Aorta (tissue), 5 donors: ENCODE measurements at regions not wholly inside any gene's neighbourhood (a gene's known extent, or its start where the extent isn't known, plus 50 kb on each side); places are given as distances from the start of the nearest gene placed in this dataset.
"Not testable (repeated sequence)": the region's sequence is repeated elsewhere in the genome, so short reads cannot be mapped to it uniquely, and the experiment has no call there.

ENCODE experiments used
- ATAC-seq: fragments of 200-7000 bp; cut with Tn5 transposase; one replicate; pipeline ENCODE4 v1.9.1; 2022; ENCODE audit warnings: moderate library complexity; ENCODE audit not compliant: low FRiP score
- DNase-seq, 2 donors: peaks; one replicate each; pipeline ENCODE4 v3.0.0-alpha.2; 2020
- H3K27ac ChIP-seq, 2 donors: one replicate each; pipeline ENCODE4 v1.5.1; 2013; ENCODE audit warnings: low read length in 2 of 2, mild to moderate bottlenecking in 2 of 2, moderate library complexity in 2 of 2, control low read depth in 1 of 2, inconsistent platforms in 1 of 2, low read depth in 1 of 2
- H3K27me3 ChIP-seq, 2 donors: one replicate each; pipeline ENCODE4 v1.6.1; 2013; ENCODE audit warnings: control low read depth in 1 of 2, low read length in 1 of 2, mild to moderate bottlenecking in 1 of 2, moderate library complexity in 1 of 2; ENCODE audit not compliant: insufficient read depth in 2 of 2, control insufficient read depth in 1 of 2
- H3K36me3 ChIP-seq, 2 donors: one replicate each; pipeline ENCODE4 v1.6.1; 2013; ENCODE audit warnings: control low read depth in 1 of 2, low read length in 1 of 2, mild to moderate bottlenecking in 1 of 2; ENCODE audit not compliant: insufficient read depth in 2 of 2, control insufficient read depth in 1 of 2
- H3K4me1 ChIP-seq, 2 donors: one replicate each; pipeline ENCODE4 v1.6.1; 2013; ENCODE audit warnings: low read length in 2 of 2, control low read depth in 1 of 2, mild to moderate bottlenecking in 1 of 2, moderate library complexity in 1 of 2; ENCODE audit not compliant: insufficient read depth in 2 of 2, control insufficient read depth in 1 of 2
- H3K4me3 ChIP-seq, 2 donors: one replicate each; pipeline ENCODE4 v1.5.1; 2013; ENCODE audit warnings: low read length in 2 of 2, control low read depth in 1 of 2, mild to moderate bottlenecking in 1 of 2
- H3K9me3 ChIP-seq: one replicate; pipeline ENCODE4 v1.6.1; 2013; ENCODE audit warnings: mild to moderate bottlenecking, low read length; ENCODE audit not compliant: control insufficient read depth
- WGBS, 2 donors: extraction: QIAGEN DNeasy Blood & Tissue Kit; methylation state at CpG; one replicate each; pipeline ENCODE4 v1.1.7; 2013; 5-methylcytosine and 5-hydroxymethylcytosine counted together
- intact Hi-C, 2 donors: fragments of 100-400 bp; cut with DNase I; formaldehyde crosslinking; loops; one replicate each; pipeline versions ENCODE4 v1.14.2 to v1.15.0; 2022
- donor health status: healthy with polysubstance abuse.
- donor health status: Bipolar disorder and iron deficiency.
- donor health status: DM: no; HTN: no; CAD: no.
- donor health status: DM: no; HTN: no; CAD: no.
- donor health status: DM: yes; HTN: yes; CAD: no.

DNA sequence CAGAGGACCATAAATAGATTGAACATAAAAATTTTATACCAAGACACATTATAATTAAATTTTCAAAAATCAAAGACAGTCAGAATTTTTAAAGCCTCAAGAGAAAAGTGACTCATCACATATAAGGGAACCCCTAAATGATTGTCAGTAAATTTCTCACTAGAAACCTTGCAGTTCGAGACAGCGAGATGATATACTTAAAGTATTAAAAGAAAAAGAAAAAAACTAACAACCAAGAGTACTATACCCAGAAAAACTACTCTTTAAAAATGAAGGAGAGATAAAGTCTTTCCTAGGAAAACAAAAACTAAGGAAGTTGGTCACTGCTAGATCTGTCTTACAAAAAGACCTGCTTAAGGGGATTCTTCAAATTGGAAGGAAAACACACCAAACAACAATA, 251.4 kb upstream of the MSX2 start:
- intact Hi-C loops, result no loop called here
- ATAC-seq, result no peak
- no peaks in the 10 kb centered on the region for H3K4me1 ChIP-seq
- no peaks in the 10 kb centered on the region for H3K36me3 ChIP-seq
- no peak for DNase-seq
- no peaks in the 10 kb centered on the region for H3K9me3 ChIP-seq
- 88 to 96% methylated on average over 2 of the region's 2 CpGs for WGBS, 2 donors
- H3K4me3 ChIP-seq, result no peak overlapping the region
- H3K27ac ChIP-seq, result no peak overlapping the region
- H3K27me3 ChIP-seq, result no peaks in the 10 kb centered on the region

DNA sequence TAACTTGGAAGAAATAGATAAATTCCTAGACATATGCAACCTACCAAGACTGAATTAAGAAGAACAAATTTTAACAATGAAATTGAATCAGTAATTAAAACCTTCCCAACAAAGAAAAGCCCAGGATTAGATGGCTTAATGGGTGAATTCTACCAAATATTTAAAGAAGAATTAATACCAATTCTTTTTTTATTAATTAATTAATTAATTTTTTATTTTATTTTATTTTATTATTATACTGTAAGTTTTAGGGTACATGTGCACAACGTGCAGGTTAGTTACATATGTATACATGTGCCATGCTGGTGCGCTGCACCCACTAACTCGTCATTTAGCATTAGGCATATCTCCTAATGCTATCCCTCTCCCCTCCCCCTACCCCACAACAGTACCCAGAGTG, 248.4 kb upstream of the MSX2 start:
- H3K9me3 ChIP-seq, H3K27ac ChIP-seq, H3K27me3 ChIP-seq, H3K4me1 ChIP-seq, DNase-seq, H3K4me3 ChIP-seq, H3K36me3 ChIP-seq, ATAC-seq, intact Hi-C loops: not testable (repeated sequence)
- 90 to 93% methylated on average over 3 of the region's 3 CpGs for WGBS, 2 donors

DNA sequence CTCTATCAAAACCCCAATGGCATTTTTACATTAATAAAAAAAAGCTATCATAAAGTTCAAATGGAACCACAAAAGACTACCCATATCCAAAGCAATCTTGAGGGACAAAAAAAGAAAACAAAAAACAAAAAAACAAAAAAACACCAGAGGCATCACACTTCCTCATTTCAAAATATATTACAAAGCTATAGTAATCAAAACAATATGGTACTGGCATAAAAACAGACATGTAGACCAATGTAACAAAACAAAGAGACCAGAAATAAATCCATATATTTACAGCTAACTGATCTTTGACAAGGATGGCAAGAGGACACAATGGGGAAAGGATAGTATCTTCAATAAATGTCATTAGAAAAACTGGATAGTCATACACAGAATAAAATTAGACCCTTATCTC, 245.1 kb upstream of the MSX2 start:
- peaks cover 4% of the 10 kb centered on the region for H3K9me3 ChIP-seq

GRCh38 chr5:174481737-174482136, 242.6 kb upstream of the MSX2 start:
- Histone ChIP-seq H3K27me3 (peaks cover 0 to 2% of the 10 kb centered on the region in 2 donors), H3K27ac (no peak overlapping the region), H3K9me3 (peaks cover 6% of the 10 kb centered on the region), H3K4me1 (no peaks in the 10 kb centered on the region), H3K4me3 (no peak overlapping the region), H3K36me3 (no peaks in the 10 kb centered on the region)
- intact Hi-C loops, result no loop called here
- DNase-seq (no peak), ATAC-seq (no peak)
- WGBS, 2 donors, result 96% methylated on average over 1 of the region's 1 CpG

More for the DNA sequence above, 245.1 kb upstream of the MSX2 start:
- Histone ChIP-seq H3K4me3 (no peak overlapping the region), H3K4me1 (no peaks in the 10 kb centered on the region), H3K36me3 (no peaks in the 10 kb centered on the region), H3K27ac (no peak overlapping the region), H3K27me3 (no peaks in the 10 kb centered on the region)
- intact Hi-C loops, result no loop called here
- DNase-seq (no peak), ATAC-seq (no peak)

- H3K4me3 ChIP-seq, result no peak overlapping the region
- peaks cover 0 to 2% of the 10 kb centered on the region in 2 donors for H3K27me3 ChIP-seq
- H3K4me1 ChIP-seq, result no peaks in the 10 kb centered on the region
- DNase-seq (no peak), ATAC-seq (no peak)
- H3K9me3 ChIP-seq, result peaks cover 6% of the 10 kb centered on the region
- no peak overlapping the region for H3K27ac ChIP-seq
- intact Hi-C loops, result no loop called here
- WGBS, 2 donors, result 45 to 55% methylated on average over 8 of the region's 8 CpGs
- no peaks in the 10 kb centered on the region for H3K36me3 ChIP-seq
These were observed 241.8 kb upstream of the MSX2 start for GRCh38 chr5:174482607-174483024.

GRCh38 chr5:174483411-174483810, 241.0 kb upstream of the MSX2 start:
- Histone ChIP-seq H3K4me1 (no peaks in the 10 kb centered on the region), H3K27ac (no peak overlapping the region), H3K4me3 (no peak overlapping the region), H3K27me3 (peaks cover 0 to 2% of the 10 kb centered on the region in 2 donors), H3K36me3 (no peaks in the 10 kb centered on the region), H3K9me3 (peaks cover 6% of the 10 kb centered on the region)
- intact Hi-C loops, result no loop called here
- no peak for ATAC-seq
- WGBS, 2 donors, result 84 to 88% methylated on average over 4 of the region's 4 CpGs
- no peak for DNase-seq

DNA sequence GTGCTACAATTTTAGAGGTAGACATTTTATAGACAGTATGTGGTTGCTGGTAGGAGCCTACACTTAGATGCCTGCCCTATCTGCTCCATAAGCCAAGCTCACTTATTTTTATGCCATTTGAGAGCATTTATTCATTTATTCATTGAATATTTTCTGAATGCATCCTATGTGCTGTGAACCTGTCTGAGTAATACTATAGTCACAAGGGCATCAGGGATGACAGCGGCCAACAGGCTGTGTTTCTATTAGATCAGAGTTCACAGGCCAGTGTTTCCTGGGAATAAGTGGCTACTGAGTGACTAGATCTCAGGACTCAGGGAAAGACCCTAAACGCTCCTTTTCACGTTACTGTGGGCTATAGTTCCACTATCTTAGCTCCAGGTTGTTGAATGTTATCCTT, 235.2 kb upstream of the MSX2 start:
- ATAC-seq (no peak), DNase-seq (no peak)
- intact Hi-C loops, result no loop called here
- Histone ChIP-seq H3K27ac (no peak overlapping the region), H3K36me3 (no peaks in the 10 kb centered on the region), H3K4me3 (no peak overlapping the region), H3K9me3 (peaks cover 2% of the 10 kb centered on the region), H3K4me1 (no peaks in the 10 kb centered on the region), H3K27me3 (peaks cover 0 to 2% of the 10 kb centered on the region in 2 donors)
- WGBS, 2 donors, result 89 to 95% methylated on average over 3 of the region's 3 CpGs

GRCh38 chr5:174489920-174490597, 234.3 kb upstream of the MSX2 start:
- H3K4me3 ChIP-seq, result no peak overlapping the region
- H3K36me3 ChIP-seq, result no peaks in the 10 kb centered on the region
- 87 to 92% methylated on average over 9 of the region's 9 CpGs for WGBS, 2 donors
- ATAC-seq (no peak), DNase-seq (no peak)
- intact Hi-C loops, result no loop called here
- no peaks in the 10 kb centered on the region for H3K9me3 ChIP-seq
- H3K4me1 ChIP-seq, result no peaks in the 10 kb centered on the region
- H3K27me3 ChIP-seq, result no peaks in the 10 kb centered on the region
- H3K27ac ChIP-seq, result no peak overlapping the region

GRCh38 chr5:174490728-174491127, 233.7 kb upstream of the MSX2 start:
- H3K9me3 ChIP-seq, result no peaks in the 10 kb centered on the region
- H3K4me1 ChIP-seq, result no peaks in the 10 kb centered on the region
- WGBS, 2 donors, result 65 to 66% methylated on average over 4 of the region's 4 CpGs
- no peaks in the 10 kb centered on the region for H3K27me3 ChIP-seq
- intact Hi-C loops, result no loop called here
- no peak for ATAC-seq
- DNase-seq, result no peak
- no peak overlapping the region for H3K4me3 ChIP-seq
- H3K36me3 ChIP-seq, result no peaks in the 10 kb centered on the region
- H3K27ac ChIP-seq, result no peak overlapping the region
